K562 (cell line): ENCODE measurements at regions not wholly inside any gene's neighbourhood (a gene's known extent, or its start where the extent isn't known, plus 50 kb on each side); places are given as distances from the start of the nearest gene placed in this dataset.

Experiments
- ATAC-seq: fragments of 200-7000 bp; cut with Tn5 transposase; 3 replicates; pipeline ENCODE4 v1.9.1; 2020; ENCODE audit warnings: moderate library complexity
- BruUV-seq: library from RNA; stranded (reverse); fragments of 400-500 nt; replicated peaks from 2 replicates; lab custom pipeline; 2021; lab: Mats Ljungman, UMichigan
- CTCF ChIA-PET: fragments of 300-600 bp; formaldehyde crosslinking; extraction: SDS; loops from one replicate; lab custom pipeline; 2021; ENCODE audit warnings: low intra/inter-chr PET ratio; lab: Yijun Ruan, JAX
- POLR2A ChIA-PET: fragments of 300-600, 350-650 bp; sonication (Branson Sonifier 250); formaldehyde crosslinking; extraction: SDS; loops from one replicate; lab custom pipeline; 2021; ENCODE audit warnings: antibody characterized with exemption, inconsistent platforms; lab: Yijun Ruan, JAX
- DNase-seq, 4 experiments: peaks; one replicate each; pipeline versions ENCODE4 v3.0.0 to v3.0.0-alpha.2; 2011 to 2018; ENCODE audit warnings: low spot score in 3 of 4, mixed read lengths in 3 of 4; ENCODE audit errors: extremely low read depth in 1 of 4
- FAIRE-seq: peaks from 2 replicates; lab custom pipeline; 2011; peaks lifted over from hg19 to GRCh38; lab: Jason Lieb, UNC
- H2AFZ ChIP-seq: 2 replicates; pipeline ENCODE4 v1.6.0; 2011; ENCODE audit warnings: low read depth, low read length, control low read depth, inconsistent platforms
- H3K27ac ChIP-seq: fragments of 200-600 bp; 3 replicates; pipeline ENCODE4 v1.8.0; 2011; ENCODE audit warnings: low read depth, mild to moderate bottlenecking, control low read depth, inconsistent platforms, low read length, moderate library complexity, mixed read lengths; ENCODE audit errors: extremely low read depth
- H3K27me3 ChIP-seq, 2 experiments: fragments of 300-600 bp in 1 of 2; 2 replicates in 1 of 2; 3 replicates in 1 of 2; pipeline versions ENCODE4 v1.6.0 to v1.8.0; 2011; ENCODE audit warnings: inconsistent platforms in 2 of 2, low read length in 2 of 2, mild to moderate bottlenecking in 1 of 2, mixed read lengths in 1 of 2, moderate library complexity in 1 of 2; ENCODE audit not compliant: control insufficient read depth in 2 of 2, insufficient read depth in 2 of 2
- H3K36me3 ChIP-seq: fragments of 300-600 bp; 3 replicates; pipeline ENCODE4 v1.8.0; 2011; ENCODE audit warnings: mild to moderate bottlenecking, low read length, inconsistent platforms; ENCODE audit not compliant: control insufficient read depth, insufficient read depth
- H3K4me1 ChIP-seq, 2 experiments: fragments of 200-600 bp in 1 of 2; replicated peaks in 1 of 2; 2 replicates in 1 of 2; 3 replicates in 1 of 2; pipeline versions ENCODE4 v1.5.1 to v1.8.0; 2011; ENCODE audit warnings: inconsistent platforms in 2 of 2, low read length in 2 of 2, mild to moderate bottlenecking in 1 of 2, mixed read lengths in 1 of 2, moderate library complexity in 1 of 2; ENCODE audit not compliant: control insufficient read depth in 2 of 2, insufficient read depth in 2 of 2
- H3K4me2 ChIP-seq: 2 replicates; pipeline ENCODE4 v1.6.1; 2011; ENCODE audit warnings: low read length, control low read depth, inconsistent platforms, mixed read lengths; ENCODE audit not compliant: insufficient read depth
- H3K4me3 ChIP-seq: fragments of 200-600 bp; sonication (generic), shearing (Covaris generic); 2 replicates; pipeline ENCODE4 v1.5.1; 2016; ENCODE audit warnings: control low read depth, inconsistent platforms
- H3K79me2 ChIP-seq: fragments of 200-600 bp; 3 replicates; pipeline ENCODE4 v1.8.0; 2011; ENCODE audit warnings: low read length, inconsistent platforms; ENCODE audit not compliant: control insufficient read depth, insufficient read depth
- H3K9ac ChIP-seq, 2 experiments: 2 replicates each; pipeline versions ENCODE4 v1.6.0 to v1.6.1; 2011; ENCODE audit warnings: low read depth in 2 of 2, low read length in 2 of 2, control low read depth in 1 of 2, inconsistent platforms in 1 of 2, mild to moderate bottlenecking in 1 of 2, mixed read lengths in 1 of 2; ENCODE audit not compliant: insufficient read depth in 1 of 2
- H3K9me1 ChIP-seq: one replicate; pipeline ENCODE4 v1.6.0; 2011; ENCODE audit warnings: inconsistent platforms, mild to moderate bottlenecking, low read length, moderate library complexity; ENCODE audit not compliant: control insufficient read depth, insufficient read depth
- H3K9me3 ChIP-seq: replicated peaks from 2 replicates; pipeline ENCODE4 v1.5.1; 2011; ENCODE audit warnings: low read depth, low read length, inconsistent platforms; ENCODE audit not compliant: control insufficient read depth, insufficient read depth
- H4K20me1 ChIP-seq: replicated peaks from 2 replicates; pipeline ENCODE4 v1.6.1; 2011; ENCODE audit warnings: low read length, inconsistent platforms, mixed read lengths; ENCODE audit not compliant: control insufficient read depth, insufficient read depth
- CCAR2 ChIP-seq: fragments of 200-400 bp; formaldehyde crosslinking; IDR thresholded peaks from 2 replicates; pipeline ENCODE4 v1.6.1; 2017; ENCODE audit warnings: mild to moderate bottlenecking, low read depth, low read length
- EGR1 ChIP-seq: fragments of 450-650 bp; conservative IDR thresholded peaks from 2 replicates; pipeline ENCODE4 v1.6.1; 2017; ENCODE audit warnings: mild to moderate bottlenecking
- NCOA4 ChIP-seq: fragments of 450-650 bp; IDR thresholded peaks from 2 replicates; pipeline ENCODE4 v1.6.1; 2018; ENCODE audit warnings: mild to moderate bottlenecking; ENCODE audit not compliant: partially characterized antibody
- NFE2L1 ChIP-seq: fragments of 450-650 bp; IDR thresholded peaks from 2 replicates; pipeline ENCODE4 v1.6.1; 2016; ENCODE audit warnings: missing genetic modification characterization, low read depth, mild to moderate bottlenecking, missing compliant biosample characterization, moderate library complexity, borderline replicate concordance
- PRPF4 ChIP-seq: fragments of 200-400 bp; formaldehyde crosslinking; IDR thresholded peaks from one replicate; pipeline ENCODE4 v1.6.1; 2017; ENCODE audit warnings: low read length, low read depth, mild to moderate bottlenecking; ENCODE audit not compliant: insufficient read depth, poor library complexity, severe bottlenecking
- PYGO2 ChIP-seq: fragments of 450-650 bp; IDR thresholded peaks from 2 replicates; pipeline ENCODE4 v1.6.1; 2016; ENCODE audit warnings: mild to moderate bottlenecking, missing genetic modification characterization, moderate library complexity, missing compliant biosample characterization
- SNIP1 ChIP-seq: fragments of 450-650 bp; IDR thresholded peaks from 2 replicates; pipeline ENCODE4 v1.7.1; 2017; ENCODE audit warnings: low read depth, mild to moderate bottlenecking
- SP2 ChIP-seq: IDR thresholded peaks from 2 replicates; pipeline ENCODE4 v1.6.1; 2011; ENCODE audit warnings: mild to moderate bottlenecking, low read depth, low read length, moderate library complexity; ENCODE audit not compliant: poor library complexity, severe bottlenecking; ENCODE audit errors: extremely low read depth
- ZNF184 ChIP-seq: sonication (generic); formaldehyde crosslinking; IDR thresholded peaks from 2 replicates; pipeline ENCODE4 v1.5.0; 2020; ENCODE audit warnings: missing genetic modification reagents
- ZNF696 ChIP-seq: fragments of 250-450 bp; sonication (Bioruptor Pico); conservative IDR thresholded peaks from 2 replicates; pipeline ENCODE4 v1.4.0; 2020; ENCODE audit warnings: mild to moderate bottlenecking, moderate library complexity
- ZNF717 ChIP-seq: fragments of 250-450 bp; sonication (Bioruptor Pico); IDR thresholded peaks from 2 replicates; pipeline ENCODE4 v1.5.0; 2021
- WGBS: fragments of 100-300 bp; shearing (Covaris generic); methylation state at CpG from one replicate; pipeline ENCODE4 v1.1.6; 2016; ENCODE audit warnings: low coverage, mixed read lengths; ENCODE audit not compliant: insufficient coverage; ENCODE audit errors: missing lambda C conversion rate; 5-methylcytosine and 5-hydroxymethylcytosine counted together
- in situ Hi-C: fragments of 300-500 bp; cut with MboI; formaldehyde crosslinking; loops from 4 replicates; pipeline ENCODE4 v1.15.0; 2018; ENCODE audit warnings: inconsistent platforms, mixed read lengths
- intact Hi-C: fragments of 100-400 bp; cut with micrococcal nuclease; formaldehyde crosslinking; loops from 2 replicates; pipeline ENCODE4 v1.14.2; 2022
- TF ChIP-seq, protein P1 (sequence below), 2 experiments: fragments of 450-650 bp; conservative IDR thresholded peaks; 2 replicates each; pipeline ENCODE4 v1.6.1; 2017; ENCODE audit warnings: mild to moderate bottlenecking in 2 of 2, moderate library complexity in 2 of 2
- TF ChIP-seq, protein P2 (sequence below): fragments of 250-450 bp; sonication (Bioruptor Pico); IDR thresholded peaks from 2 replicates; pipeline ENCODE4 v1.4.0; 2020; ENCODE audit warnings: mild to moderate bottlenecking
- TF ChIP-seq, protein P3 (sequence below), 2 experiments: fragments of 450-650 bp in 1 of 2; sonication (generic) in 1 of 2; formaldehyde crosslinking in 1 of 2; IDR thresholded peaks in 1 of 2; conservative IDR thresholded peaks in 1 of 2; 2 replicates each; pipeline versions ENCODE4 v1.6.1 to v1.8.1; 2016 to 2023; ENCODE audit warnings: mild to moderate bottlenecking in 2 of 2, moderate library complexity in 2 of 2, inconsistent platforms in 1 of 2, missing genetic modification reagents in 1 of 2

- Histone ChIP-seq H3K79me2 (no peaks in the 10 kb centered on the region), H3K9me1 (no peaks in the 10 kb centered on the region), H3K27ac (no peak overlapping the region), H3K9me3 (no peaks in the 10 kb centered on the region), H2AFZ (no peak overlapping the region), H3K4me1 (no peaks in the 10 kb centered on the region), H3K27me3 (no peaks in the 10 kb centered on the region), H3K4me3 (no peak overlapping the region), H3K36me3 (no peaks in the 10 kb centered on the region), H4K20me1 (no peaks in the 10 kb centered on the region), H3K4me2 (no peak overlapping the region), H3K9ac (no peak overlapping the region)
- WGBS = 0% methylated on average over 2 of the region's 2 CpGs
- BruUV-seq = no TSS peak
- intact Hi-C loops (no loop called here), in situ Hi-C loops (no loop called here)
- no peak for DNase-seq
- ChIA-PET CTCF (no interaction called here), POLR2A (no interaction called here)
- no peak for FAIRE-seq
- ATAC-seq = no peak
- TF ChIP-seq PRPF4 = no peak
- TF ChIP-seq EGR1 = no peak
- no peak for TF ChIP-seq SP2
- TF ChIP-seq PYGO2 (tag) = no peak
- TF ChIP-seq NCOA4 = no peak
- TF ChIP-seq, protein P1, sequence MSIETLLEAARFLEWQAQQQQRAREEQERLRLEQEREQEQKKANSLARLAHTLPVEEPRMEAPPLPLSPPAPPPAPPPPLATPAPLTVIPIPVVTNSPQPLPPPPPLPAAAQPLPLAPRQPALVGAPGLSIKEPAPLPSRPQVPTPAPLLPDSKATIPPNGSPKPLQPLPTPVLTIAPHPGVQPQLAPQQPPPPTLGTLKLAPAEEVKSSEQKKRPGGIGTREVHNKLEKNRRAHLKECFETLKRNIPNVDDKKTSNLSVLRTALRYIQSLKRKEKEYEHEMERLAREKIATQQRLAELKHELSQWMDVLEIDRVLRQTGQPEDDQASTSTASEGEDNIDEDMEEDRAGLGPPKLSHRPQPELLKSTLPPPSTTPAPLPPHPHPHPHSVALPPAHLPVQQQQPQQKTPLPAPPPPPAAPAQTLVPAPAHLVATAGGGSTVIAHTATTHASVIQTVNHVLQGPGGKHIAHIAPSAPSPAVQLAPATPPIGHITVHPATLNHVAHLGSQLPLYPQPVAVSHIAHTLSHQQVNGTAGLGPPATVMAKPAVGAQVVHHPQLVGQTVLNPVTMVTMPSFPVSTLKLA (conservative IDR thresholded peaks at IDR 0.05) = no peak
- TF ChIP-seq, protein P2, sequence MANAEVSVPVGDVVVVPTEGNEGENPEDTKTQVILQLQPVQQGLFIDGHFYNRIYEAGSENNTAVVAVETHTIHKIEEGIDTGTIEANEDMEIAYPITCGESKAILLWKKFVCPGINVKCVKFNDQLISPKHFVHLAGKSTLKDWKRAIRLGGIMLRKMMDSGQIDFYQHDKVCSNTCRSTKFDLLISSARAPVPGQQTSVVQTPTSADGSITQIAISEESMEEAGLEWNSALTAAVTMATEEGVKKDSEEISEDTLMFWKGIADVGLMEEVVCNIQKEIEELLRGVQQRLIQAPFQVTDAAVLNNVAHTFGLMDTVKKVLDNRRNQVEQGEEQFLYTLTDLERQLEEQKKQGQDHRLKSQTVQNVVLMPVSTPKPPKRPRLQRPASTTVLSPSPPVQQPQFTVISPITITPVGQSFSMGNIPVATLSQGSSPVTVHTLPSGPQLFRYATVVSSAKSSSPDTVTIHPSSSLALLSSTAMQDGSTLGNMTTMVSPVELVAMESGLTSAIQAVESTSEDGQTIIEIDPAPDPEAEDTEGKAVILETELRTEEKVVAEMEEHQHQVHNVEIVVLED = no peak
- TF ChIP-seq, protein P3, sequence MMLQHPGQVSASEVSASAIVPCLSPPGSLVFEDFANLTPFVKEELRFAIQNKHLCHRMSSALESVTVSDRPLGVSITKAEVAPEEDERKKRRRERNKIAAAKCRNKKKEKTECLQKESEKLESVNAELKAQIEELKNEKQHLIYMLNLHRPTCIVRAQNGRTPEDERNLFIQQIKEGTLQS (IDR thresholded peaks at IDR 0.05) = no peak
- TF ChIP-seq, protein P3 (CRISPR knock-in tag; conservative IDR thresholded peaks at IDR 0.05) = no peak
- no peak for TF ChIP-seq NFE2L1
- TF ChIP-seq ZNF184 (CRISPR knock-in tag) = no peak
- TF ChIP-seq ZNF696 (CRISPR knock-in tag) = no peak
- no peak for TF ChIP-seq CCAR2
- no peak for TF ChIP-seq SNIP1
- TF ChIP-seq ZNF717 (CRISPR knock-in tag) = no peak
These were observed 117.8 kb upstream of the PLXNA2 start for GRCh38 chr1:208362011-208362410.
